ENCODE measurements at regions not wholly inside any gene's neighbourhood (a gene's known extent, or its start where the extent isn't known, plus 50 kb on each side); places are given as distances from the start of the nearest gene placed in this dataset.
"Not testable (repeated sequence)": the region's sequence is repeated elsewhere in the genome, so short reads cannot be mapped to it uniquely, and the experiment has no call there.

GRCh38 chr7:45807832-45808231 lies 65.0 kb downstream of the CCDC201 start:
- CTCF ChIA-PET, result not testable (repeated sequence)

GRCh38 chr7:45802214-45802613 lies 70.7 kb downstream of the CCDC201 start:
- TF ChIP-seq, protein P1, sequence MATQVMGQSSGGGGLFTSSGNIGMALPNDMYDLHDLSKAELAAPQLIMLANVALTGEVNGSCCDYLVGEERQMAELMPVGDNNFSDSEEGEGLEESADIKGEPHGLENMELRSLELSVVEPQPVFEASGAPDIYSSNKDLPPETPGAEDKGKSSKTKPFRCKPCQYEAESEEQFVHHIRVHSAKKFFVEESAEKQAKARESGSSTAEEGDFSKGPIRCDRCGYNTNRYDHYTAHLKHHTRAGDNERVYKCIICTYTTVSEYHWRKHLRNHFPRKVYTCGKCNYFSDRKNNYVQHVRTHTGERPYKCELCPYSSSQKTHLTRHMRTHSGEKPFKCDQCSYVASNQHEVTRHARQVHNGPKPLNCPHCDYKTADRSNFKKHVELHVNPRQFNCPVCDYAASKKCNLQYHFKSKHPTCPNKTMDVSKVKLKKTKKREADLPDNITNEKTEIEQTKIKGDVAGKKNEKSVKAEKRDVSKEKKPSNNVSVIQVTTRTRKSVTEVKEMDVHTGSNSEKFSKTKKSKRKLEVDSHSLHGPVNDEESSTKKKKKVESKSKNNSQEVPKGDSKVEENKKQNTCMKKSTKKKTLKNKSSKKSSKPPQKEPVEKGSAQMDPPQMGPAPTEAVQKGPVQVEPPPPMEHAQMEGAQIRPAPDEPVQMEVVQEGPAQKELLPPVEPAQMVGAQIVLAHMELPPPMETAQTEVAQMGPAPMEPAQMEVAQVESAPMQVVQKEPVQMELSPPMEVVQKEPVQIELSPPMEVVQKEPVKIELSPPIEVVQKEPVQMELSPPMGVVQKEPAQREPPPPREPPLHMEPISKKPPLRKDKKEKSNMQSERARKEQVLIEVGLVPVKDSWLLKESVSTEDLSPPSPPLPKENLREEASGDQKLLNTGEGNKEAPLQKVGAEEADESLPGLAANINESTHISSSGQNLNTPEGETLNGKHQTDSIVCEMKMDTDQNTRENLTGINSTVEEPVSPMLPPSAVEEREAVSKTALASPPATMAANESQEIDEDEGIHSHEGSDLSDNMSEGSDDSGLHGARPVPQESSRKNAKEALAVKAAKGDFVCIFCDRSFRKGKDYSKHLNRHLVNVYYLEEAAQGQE (IDR thresholded peaks at IDR 0.05; ENCODE audit: low read depth, low read length), result peak; percentile 82
- H3K4me3 ChIP-seq (ENCODE audit: low read depth in 2 of 2, low read length in 1 of 2); H3F3A ChIP-seq (replicated peaks; ENCODE audit: insufficient read depth); H4K20me1 ChIP-seq (ENCODE audit: insufficient read depth); H3K36me3 ChIP-seq (replicated peaks in 1 of 2; ENCODE audit: control insufficient read depth in 1 of 2, insufficient read depth in 2 of 2, low read length in 1 of 2); POLR2A ChIA-PET; H3K9me3 ChIP-seq; H3K9ac ChIP-seq; DNase-seq; H3K9me2 ChIP-seq; H3K79me2 ChIP-seq (ENCODE audit: insufficient read depth); CTCF ChIA-PET; H3K4me1 ChIP-seq (ENCODE audit: control insufficient read depth in 1 of 2, insufficient read depth in 2 of 2, low read depth in 1 of 2, low read length in 1 of 2); H3K4me2 ChIP-seq; H3K27ac ChIP-seq (ENCODE audit: low read depth in 2 of 2, low read length in 1 of 2); H3K27me3 ChIP-seq (ENCODE audit: insufficient read depth); H2AFZ ChIP-seq (ENCODE audit: low read depth): not testable (repeated sequence)
- 98% methylated on average over 3 of the region's 3 CpGs for WGBS (ENCODE audit: low lambda C conversion rate)

More at GRCh38 chr7:45807832-45808231, 65.0 kb downstream of the CCDC201 start:
- DNase-seq; H3K36me3 ChIP-seq (replicated peaks in 1 of 2; ENCODE audit: control insufficient read depth in 1 of 2, insufficient read depth in 2 of 2, low read length in 1 of 2); H3K9ac ChIP-seq; H3K79me2 ChIP-seq (ENCODE audit: insufficient read depth); H3K4me2 ChIP-seq; H2AFZ ChIP-seq (ENCODE audit: low read depth); POLR2A ChIA-PET; H3K4me3 ChIP-seq (ENCODE audit: low read depth in 2 of 2, low read length in 1 of 2); H3K27me3 ChIP-seq (ENCODE audit: insufficient read depth); H3F3A ChIP-seq (replicated peaks; ENCODE audit: insufficient read depth); H3K4me1 ChIP-seq (ENCODE audit: control insufficient read depth in 1 of 2, insufficient read depth in 2 of 2, low read depth in 1 of 2, low read length in 1 of 2); H4K20me1 ChIP-seq (ENCODE audit: insufficient read depth); H3K9me2 ChIP-seq; H3K9me3 ChIP-seq; H3K27ac ChIP-seq (ENCODE audit: low read depth in 2 of 2, low read length in 1 of 2): not testable (repeated sequence)
- WGBS (ENCODE audit: low lambda C conversion rate), result no CpG with 5 or more reads among the region's 2 CpGs

DNA sequence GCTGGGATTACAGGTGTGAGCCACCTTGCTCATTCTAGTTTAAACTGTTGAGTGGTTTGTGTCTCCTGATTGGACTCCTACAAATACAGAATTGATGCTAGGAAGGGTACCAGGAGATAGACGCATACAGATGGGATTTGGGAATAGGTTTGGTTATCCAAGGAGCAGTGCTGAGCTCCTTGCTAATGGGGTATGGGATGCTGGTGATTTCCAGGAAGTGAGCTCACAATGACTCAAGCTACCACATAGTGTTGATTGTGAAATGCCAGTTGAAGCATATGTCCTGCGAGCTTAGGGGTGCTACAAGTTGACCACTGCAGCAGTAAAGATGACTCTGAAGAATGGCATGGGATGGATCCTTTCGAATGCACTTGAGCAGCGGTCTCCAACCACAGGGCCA lies 75.6 kb downstream of the CCDC201 start:
- H3K4me1 ChIP-seq (ENCODE audit: control insufficient read depth in 1 of 2, insufficient read depth in 2 of 2, low read depth in 1 of 2, low read length in 1 of 2); H3K4me3 ChIP-seq (ENCODE audit: low read depth in 2 of 2, low read length in 1 of 2); H3F3A ChIP-seq (replicated peaks; ENCODE audit: insufficient read depth); H3K27me3 ChIP-seq (ENCODE audit: insufficient read depth); H3K4me2 ChIP-seq; H3K27ac ChIP-seq (ENCODE audit: low read depth in 2 of 2, low read length in 1 of 2); CTCF ChIA-PET; H3K36me3 ChIP-seq (replicated peaks in 1 of 2; ENCODE audit: control insufficient read depth in 1 of 2, insufficient read depth in 2 of 2, low read length in 1 of 2); H3K79me2 ChIP-seq (ENCODE audit: insufficient read depth); H4K20me1 ChIP-seq (ENCODE audit: insufficient read depth); POLR2A ChIA-PET; H3K9me3 ChIP-seq; H2AFZ ChIP-seq (ENCODE audit: low read depth); H3K9me2 ChIP-seq; DNase-seq; H3K9ac ChIP-seq: not testable (repeated sequence)
- TF ChIP-seq FOSL2 (IDR thresholded peaks at IDR 0.05; ENCODE audit: borderline replicate concordance, low read depth), result peak; percentile 34; the same call in 1 of the 2 replicates
- 100% methylated on average over 1 of the region's 4 CpGs for WGBS (ENCODE audit: low lambda C conversion rate)

- H3F3A ChIP-seq (replicated peaks; ENCODE audit: insufficient read depth); H4K20me1 ChIP-seq (ENCODE audit: insufficient read depth); H3K9me3 ChIP-seq; H3K4me1 ChIP-seq (ENCODE audit: control insufficient read depth in 1 of 2, insufficient read depth in 2 of 2, low read depth in 1 of 2, low read length in 1 of 2); CTCF ChIA-PET; H3K4me3 ChIP-seq (ENCODE audit: low read depth in 2 of 2, low read length in 1 of 2); H3K9me2 ChIP-seq; H3K36me3 ChIP-seq (replicated peaks in 1 of 2; ENCODE audit: control insufficient read depth in 1 of 2, insufficient read depth in 2 of 2, low read length in 1 of 2); H3K27me3 ChIP-seq (ENCODE audit: insufficient read depth); H3K79me2 ChIP-seq (ENCODE audit: insufficient read depth); H3K9ac ChIP-seq; H3K4me2 ChIP-seq; POLR2A ChIA-PET; H3K27ac ChIP-seq (ENCODE audit: low read depth in 2 of 2, low read length in 1 of 2); H2AFZ ChIP-seq (ENCODE audit: low read depth); DNase-seq: not testable (repeated sequence)
- WGBS (ENCODE audit: low lambda C conversion rate), result 54% methylated on average over 1 of the region's 1 CpG
These were observed 83.2 kb downstream of the CCDC201 start for GRCh38 chr7:45789641-45790040.

- H3K36me3 ChIP-seq (replicated peaks in 1 of 2; ENCODE audit: control insufficient read depth in 1 of 2, insufficient read depth in 2 of 2, low read length in 1 of 2); DNase-seq; H3F3A ChIP-seq (replicated peaks; ENCODE audit: insufficient read depth); H3K9me3 ChIP-seq; H2AFZ ChIP-seq (ENCODE audit: low read depth); H3K4me2 ChIP-seq; H3K27ac ChIP-seq (ENCODE audit: low read depth in 2 of 2, low read length in 1 of 2); H3K27me3 ChIP-seq (ENCODE audit: insufficient read depth); H3K9ac ChIP-seq; POLR2A ChIA-PET; H3K4me1 ChIP-seq (ENCODE audit: control insufficient read depth in 1 of 2, insufficient read depth in 2 of 2, low read depth in 1 of 2, low read length in 1 of 2); H4K20me1 ChIP-seq (ENCODE audit: insufficient read depth); H3K79me2 ChIP-seq (ENCODE audit: insufficient read depth); H3K4me3 ChIP-seq (ENCODE audit: low read depth in 2 of 2, low read length in 1 of 2); CTCF ChIA-PET; H3K9me2 ChIP-seq: not testable (repeated sequence)
- 89% methylated on average over 1 of the region's 1 CpG for WGBS (ENCODE audit: low lambda C conversion rate)
These were observed 87.2 kb downstream of the CCDC201 start for GRCh38 chr7:45785724-45786123.

GRCh38 chr7:45784775-45785174 lies 88.1 kb downstream of the CCDC201 start:
- H4K20me1 ChIP-seq (ENCODE audit: insufficient read depth); POLR2A ChIA-PET; H3K27ac ChIP-seq (ENCODE audit: low read depth in 2 of 2, low read length in 1 of 2); DNase-seq; H3K9me2 ChIP-seq; H3K4me1 ChIP-seq (ENCODE audit: control insufficient read depth in 1 of 2, insufficient read depth in 2 of 2, low read depth in 1 of 2, low read length in 1 of 2); H3K36me3 ChIP-seq (replicated peaks in 1 of 2; ENCODE audit: control insufficient read depth in 1 of 2, insufficient read depth in 2 of 2, low read length in 1 of 2); CTCF ChIA-PET; H3K4me3 ChIP-seq (ENCODE audit: low read depth in 2 of 2, low read length in 1 of 2); H3K4me2 ChIP-seq; H3K9ac ChIP-seq; H3K79me2 ChIP-seq (ENCODE audit: insufficient read depth); H3F3A ChIP-seq (replicated peaks; ENCODE audit: insufficient read depth); H2AFZ ChIP-seq (ENCODE audit: low read depth); H3K9me3 ChIP-seq; H3K27me3 ChIP-seq (ENCODE audit: insufficient read depth): not testable (repeated sequence)

Data from SK-N-SH (cell line).